ENCODE measurements at regions not wholly inside any gene's neighbourhood (a gene's known extent, or its start where the extent isn't known, plus 50 kb on each side); places are given as distances from the start of the nearest gene placed in this dataset.
"Not testable (repeated sequence)": the region's sequence is repeated elsewhere in the genome, so short reads cannot be mapped to it uniquely, and the experiment has no call there.

GRCh38 chr19:31527443-31527842 lies 178.2 kb upstream of the TSHZ3 start:
- no peak for DNase-seq (ENCODE audit: low read depth in 1 of 2, low spot score in 1 of 2)

- no peak for DNase-seq (ENCODE audit: low read depth in 1 of 2, low spot score in 1 of 2)
These were observed 179.0 kb upstream of the TSHZ3 start for GRCh38 chr19:31528261-31528660.

GRCh38 chr19:31529121-31529520 lies 179.9 kb upstream of the TSHZ3 start:
- no peak for DNase-seq (ENCODE audit: low read depth in 1 of 2, low spot score in 1 of 2)

GRCh38 chr19:31530781-31531180 lies 181.5 kb upstream of the TSHZ3 start:
- no peak for DNase-seq (ENCODE audit: low read depth in 1 of 2, low spot score in 1 of 2)

GRCh38 chr19:31531326-31531725 lies 182.1 kb upstream of the TSHZ3 start:
- no peak for DNase-seq (ENCODE audit: low read depth in 1 of 2, low spot score in 1 of 2)

GRCh38 chr19:31532034-31532433 lies 182.8 kb upstream of the TSHZ3 start:
- no peak for DNase-seq (ENCODE audit: low read depth in 1 of 2, low spot score in 1 of 2)

GRCh38 chr19:31533114-31533513 lies 183.9 kb upstream of the TSHZ3 start:
- DNase-seq (ENCODE audit: low read depth in 1 of 2, low spot score in 1 of 2) = no peak

GRCh38 chr19:31534231-31534630 lies 185.0 kb upstream of the TSHZ3 start:
- no peak for DNase-seq (ENCODE audit: low read depth in 1 of 2, low spot score in 1 of 2)

GRCh38 chr19:31534786-31535657 lies 185.8 kb upstream of the TSHZ3 start:
- no peak for DNase-seq (ENCODE audit: low read depth in 1 of 2, low spot score in 1 of 2)

- no peak for DNase-seq (ENCODE audit: low read depth in 1 of 2, low spot score in 1 of 2)
These were observed 186.6 kb upstream of the TSHZ3 start for GRCh38 chr19:31535691-31536460.

- no peak for DNase-seq (ENCODE audit: low read depth in 1 of 2, low spot score in 1 of 2)
These were observed 187.9 kb upstream of the TSHZ3 start for GRCh38 chr19:31537136-31537535.

GRCh38 chr19:31537902-31538301 lies 188.7 kb upstream of the TSHZ3 start:
- DNase-seq (ENCODE audit: low read depth in 1 of 2, low spot score in 1 of 2) = not testable (repeated sequence)

- DNase-seq (ENCODE audit: low read depth in 1 of 2, low spot score in 1 of 2) = no peak
These were observed 189.6 kb upstream of the TSHZ3 start for GRCh38 chr19:31538879-31539278.

- DNase-seq (ENCODE audit: low read depth in 1 of 2, low spot score in 1 of 2) = no peak
These were observed 190.2 kb upstream of the TSHZ3 start for GRCh38 chr19:31539386-31539785.

GRCh38 chr19:31541396-31541795 lies 192.2 kb upstream of the TSHZ3 start:
- DNase-seq (ENCODE audit: low read depth in 1 of 2, low spot score in 1 of 2) = no peak

- no peak for DNase-seq (ENCODE audit: low read depth in 1 of 2, low spot score in 1 of 2)
These were observed 194.2 kb upstream of the TSHZ3 start for GRCh38 chr19:31543456-31543855.

- no peak for DNase-seq (ENCODE audit: low read depth in 1 of 2, low spot score in 1 of 2)
These were observed 196.5 kb upstream of the TSHZ3 start for GRCh38 chr19:31545777-31546176.

- no peak for DNase-seq (ENCODE audit: low read depth in 1 of 2, low spot score in 1 of 2)
These were observed 197.1 kb upstream of the TSHZ3 start for GRCh38 chr19:31546205-31546960.

GRCh38 chr19:31548941-31549340 lies 199.7 kb upstream of the TSHZ3 start:
- DNase-seq (ENCODE audit: low read depth in 1 of 2, low spot score in 1 of 2) = no peak

GRCh38 chr19:31553112-31553845 lies 204.0 kb upstream of the TSHZ3 start:
- DNase-seq (ENCODE audit: low read depth in 1 of 2, low spot score in 1 of 2) = no peak

- no peak for DNase-seq (ENCODE audit: low read depth in 1 of 2, low spot score in 1 of 2)
These were observed 204.6 kb upstream of the TSHZ3 start for GRCh38 chr19:31553846-31554215.

All from stimulated activated CD4-positive, alpha-beta T cell treated with anti-CD3 and anti-CD28 coated beads, Interleukin-15, amount 100 ng/mL, for 1 hour (primary cell).